Osteocyte (in vitro differentiated cells): ENCODE measurements at regions not wholly inside any gene's neighbourhood (a gene's known extent, or its start where the extent isn't known, plus 50 kb on each side); places are given as distances from the start of the nearest gene placed in this dataset.

Source experiments
- DNase-seq: peaks from one replicate; pipeline ENCODE4 v3.0.0; 2021; ENCODE audit warnings: mixed read lengths; ENCODE audit not compliant: unreplicated experiment; ENCODE audit errors: extremely low spot score
- H3K27ac Mint-ChIP-seq: one replicate; pipeline ENCODE4 v1.8.0; 2021; ENCODE audit warnings: mild to moderate bottlenecking, mixed read lengths; ENCODE audit not compliant: unreplicated experiment
- H3K27me3 Mint-ChIP-seq: one replicate; pipeline ENCODE4 v1.8.0; 2021; ENCODE audit warnings: mixed read lengths; ENCODE audit not compliant: unreplicated experiment
- H3K36me3 Mint-ChIP-seq: one replicate; pipeline ENCODE4 v1.8.0; 2021; ENCODE audit warnings: mixed read lengths; ENCODE audit not compliant: unreplicated experiment
- H3K4me1 Mint-ChIP-seq: one replicate; pipeline ENCODE4 v1.8.0; 2021; ENCODE audit warnings: mixed read lengths; ENCODE audit not compliant: unreplicated experiment
- H3K4me3 Mint-ChIP-seq: one replicate; pipeline ENCODE4 v1.8.0; 2021; ENCODE audit warnings: mild to moderate bottlenecking, moderate library complexity, mixed read lengths; ENCODE audit not compliant: unreplicated experiment
- H3K9me3 Mint-ChIP-seq: one replicate; pipeline ENCODE4 v1.8.0; 2021; ENCODE audit warnings: mixed read lengths; ENCODE audit not compliant: unreplicated experiment
- TF ChIP-seq, protein P1 (sequence below): fragments of 200-600 bp; sonication (generic); IDR thresholded peaks from 2 replicates; pipeline ENCODE4 v1.5.0; 2021; ENCODE audit warnings: antibody characterized with exemption, mild to moderate bottlenecking, moderate library complexity

DNA sequence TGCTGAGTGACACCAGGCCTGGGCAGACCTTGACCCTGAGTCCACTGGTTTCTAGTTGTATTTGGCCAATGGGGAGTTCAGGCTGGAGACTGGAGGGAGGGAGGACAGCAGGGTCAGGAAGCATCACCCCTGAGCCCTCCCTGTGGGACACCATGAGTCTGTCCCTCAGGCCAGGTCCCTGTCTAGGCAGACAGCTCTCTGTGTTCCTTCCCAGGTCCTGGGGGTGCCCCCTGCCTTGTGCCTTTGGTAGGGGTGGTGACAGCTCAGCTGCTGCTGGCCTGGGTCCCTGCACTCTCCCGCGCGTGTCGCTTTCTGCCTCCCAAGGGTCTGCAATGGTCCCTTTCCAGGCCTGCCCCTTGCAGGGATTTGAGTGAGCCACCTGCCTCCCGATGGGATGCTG is 125.5 kb downstream of the OLFM1 start:
- no peak overlapping the region for H3K27ac Mint-ChIP-seq
- TF ChIP-seq, protein P1, sequence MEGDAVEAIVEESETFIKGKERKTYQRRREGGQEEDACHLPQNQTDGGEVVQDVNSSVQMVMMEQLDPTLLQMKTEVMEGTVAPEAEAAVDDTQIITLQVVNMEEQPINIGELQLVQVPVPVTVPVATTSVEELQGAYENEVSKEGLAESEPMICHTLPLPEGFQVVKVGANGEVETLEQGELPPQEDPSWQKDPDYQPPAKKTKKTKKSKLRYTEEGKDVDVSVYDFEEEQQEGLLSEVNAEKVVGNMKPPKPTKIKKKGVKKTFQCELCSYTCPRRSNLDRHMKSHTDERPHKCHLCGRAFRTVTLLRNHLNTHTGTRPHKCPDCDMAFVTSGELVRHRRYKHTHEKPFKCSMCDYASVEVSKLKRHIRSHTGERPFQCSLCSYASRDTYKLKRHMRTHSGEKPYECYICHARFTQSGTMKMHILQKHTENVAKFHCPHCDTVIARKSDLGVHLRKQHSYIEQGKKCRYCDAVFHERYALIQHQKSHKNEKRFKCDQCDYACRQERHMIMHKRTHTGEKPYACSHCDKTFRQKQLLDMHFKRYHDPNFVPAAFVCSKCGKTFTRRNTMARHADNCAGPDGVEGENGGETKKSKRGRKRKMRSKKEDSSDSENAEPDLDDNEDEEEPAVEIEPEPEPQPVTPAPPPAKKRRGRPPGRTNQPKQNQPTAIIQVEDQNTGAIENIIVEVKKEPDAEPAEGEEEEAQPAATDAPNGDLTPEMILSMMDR: no peak
- no peaks in the 10 kb centered on the region for H3K9me3 Mint-ChIP-seq
- H3K4me1 Mint-ChIP-seq: no peaks in the 10 kb centered on the region
- H3K27me3 Mint-ChIP-seq: peaks cover 6% of the 10 kb centered on the region
- no peak for DNase-seq
- H3K36me3 Mint-ChIP-seq: no peaks in the 10 kb centered on the region
- H3K4me3 Mint-ChIP-seq: no peak overlapping the region

DNA sequence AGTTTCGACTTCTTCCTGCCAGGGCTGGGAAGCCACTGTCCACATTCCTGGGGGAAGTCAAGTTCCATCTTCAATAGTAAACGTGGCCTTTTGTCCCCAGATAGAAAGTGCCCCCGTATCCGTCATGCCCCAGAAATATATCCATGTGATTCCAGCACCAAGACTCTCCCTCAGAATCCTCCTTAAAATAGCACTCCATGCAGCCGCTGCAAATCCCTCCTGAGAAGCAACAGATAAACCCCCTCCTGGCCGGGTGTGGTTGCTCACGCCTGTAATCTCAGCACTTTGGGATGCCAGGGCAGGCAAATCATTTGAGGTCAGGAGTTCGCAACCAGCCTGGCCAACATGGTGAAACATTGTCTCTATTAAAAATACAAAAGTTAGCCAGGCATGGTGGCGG is 126.1 kb downstream of the OLFM1 start:
- Mint-ChIP-seq H3K4me1 (no peaks in the 10 kb centered on the region), H3K4me3 (no peak overlapping the region), H3K27me3 (peaks cover 6% of the 10 kb centered on the region), H3K36me3 (no peaks in the 10 kb centered on the region), H3K27ac (no peak overlapping the region), H3K9me3 (no peaks in the 10 kb centered on the region)
- DNase-seq: no peak
- TF ChIP-seq, protein P1: no peak

DNA sequence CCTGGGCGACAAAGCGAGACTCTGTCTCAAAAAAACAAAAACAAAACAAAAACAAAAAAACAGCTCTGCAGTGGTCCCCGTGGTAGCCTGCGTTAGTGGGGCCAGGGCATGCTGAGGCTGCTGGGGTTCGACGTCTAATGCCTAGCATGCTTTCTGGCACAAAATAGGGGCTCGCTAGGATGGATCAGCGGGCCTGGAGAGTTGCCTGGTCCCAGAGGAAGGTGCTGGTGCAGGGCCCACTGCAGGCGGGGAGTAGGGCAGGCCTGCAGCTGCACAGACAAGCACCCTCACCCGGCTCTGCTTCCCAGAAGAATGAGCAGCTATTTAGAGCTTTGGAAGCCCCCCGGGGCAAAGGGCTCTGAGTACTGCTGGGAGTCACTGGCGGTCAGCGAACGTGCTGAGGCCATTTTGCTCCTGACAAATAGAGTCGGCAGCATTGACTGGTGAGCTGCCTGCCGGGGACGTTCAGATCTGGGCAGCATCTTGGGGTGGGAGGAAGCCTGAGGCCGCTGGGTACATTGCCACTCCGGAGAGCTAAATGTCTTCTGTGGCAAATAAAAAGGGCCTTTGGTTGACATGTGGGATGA is 126.7 kb downstream of the OLFM1 start:
- TF ChIP-seq, protein P1: no peak

DNA sequence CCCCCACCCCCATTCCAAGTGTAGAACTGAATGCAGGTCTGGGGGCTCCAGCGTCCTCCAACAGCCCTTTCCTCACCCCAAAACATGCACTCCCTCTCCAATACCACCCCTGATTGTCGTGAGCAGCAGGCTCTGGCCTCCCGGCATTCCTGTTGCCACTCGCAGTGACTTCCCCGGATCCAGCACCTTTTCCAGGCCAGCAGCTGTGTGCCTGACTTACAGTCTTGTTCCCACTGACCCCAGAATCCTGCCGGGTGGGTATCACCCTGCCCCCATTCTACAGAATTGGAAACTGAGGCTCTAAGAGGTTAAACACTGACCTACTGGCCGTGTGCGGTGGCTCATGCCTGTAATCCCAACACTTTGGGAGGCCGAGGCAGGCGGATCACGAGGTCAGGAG is 127.2 kb downstream of the OLFM1 start:
- H3K27me3 Mint-ChIP-seq: peaks cover 6% of the 10 kb centered on the region
- H3K4me3 Mint-ChIP-seq: no peak overlapping the region
- no peaks in the 10 kb centered on the region for H3K9me3 Mint-ChIP-seq
- no peaks in the 10 kb centered on the region for H3K36me3 Mint-ChIP-seq
- TF ChIP-seq, protein P1: no peak
- no peaks in the 10 kb centered on the region for H3K4me1 Mint-ChIP-seq
- H3K27ac Mint-ChIP-seq: no peak overlapping the region
- no peak for DNase-seq

More for the DNA sequence above, 126.7 kb downstream of the OLFM1 start:
- no peak for DNase-seq
- no peaks in the 10 kb centered on the region for H3K36me3 Mint-ChIP-seq
- no peaks in the 10 kb centered on the region for H3K9me3 Mint-ChIP-seq
- H3K4me1 Mint-ChIP-seq: no peaks in the 10 kb centered on the region
- peaks cover 6% of the 10 kb centered on the region for H3K27me3 Mint-ChIP-seq
- H3K27ac Mint-ChIP-seq: no peak overlapping the region
- no peak overlapping the region for H3K4me3 Mint-ChIP-seq

DNA sequence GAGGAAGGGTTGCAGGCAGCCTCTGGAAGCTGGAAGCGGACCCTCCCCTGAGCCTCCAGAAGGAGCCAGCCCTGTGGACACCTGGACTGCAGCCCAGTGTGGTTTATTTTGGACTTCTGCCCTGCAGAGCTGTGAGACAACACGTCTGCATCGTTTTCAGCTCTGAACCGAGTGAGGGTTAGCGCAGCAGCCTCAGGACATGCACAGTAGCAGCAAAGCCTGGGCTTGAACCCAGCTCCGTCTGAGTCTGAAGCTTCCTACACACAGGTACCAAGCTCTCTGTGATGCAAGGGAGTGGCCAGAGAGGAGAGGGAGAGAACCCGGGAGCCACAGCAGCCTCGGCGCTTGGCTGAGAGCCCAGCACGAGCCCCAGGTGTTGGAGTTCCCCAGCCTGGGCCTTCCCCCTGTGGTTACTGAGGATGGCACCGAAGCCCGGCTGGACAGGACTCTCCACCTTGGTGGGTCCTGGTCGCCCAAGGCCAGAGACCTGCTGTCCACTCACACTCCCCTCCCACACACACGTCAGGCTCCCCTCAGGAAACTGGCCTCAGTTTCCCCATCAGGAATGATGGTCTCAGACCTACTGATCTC is 128.2 kb downstream of the OLFM1 start:
- DNase-seq: no peak
- peaks cover 6% of the 10 kb centered on the region for H3K27me3 Mint-ChIP-seq
- no peaks in the 10 kb centered on the region for H3K36me3 Mint-ChIP-seq
- H3K9me3 Mint-ChIP-seq: no peaks in the 10 kb centered on the region
- no peaks in the 10 kb centered on the region for H3K4me1 Mint-ChIP-seq
- no peak overlapping the region for H3K4me3 Mint-ChIP-seq
- no peak overlapping the region for H3K27ac Mint-ChIP-seq
- TF ChIP-seq, protein P1: no peak
